ENCODE measurements at regions not wholly inside any gene's neighbourhood (a gene's known extent, or its start where the extent isn't known, plus 50 kb on each side); places are given as distances from the start of the nearest gene placed in this dataset.
"Not testable (repeated sequence)": the region's sequence is repeated elsewhere in the genome, so short reads cannot be mapped to it uniquely, and the experiment has no call there.

DNA sequence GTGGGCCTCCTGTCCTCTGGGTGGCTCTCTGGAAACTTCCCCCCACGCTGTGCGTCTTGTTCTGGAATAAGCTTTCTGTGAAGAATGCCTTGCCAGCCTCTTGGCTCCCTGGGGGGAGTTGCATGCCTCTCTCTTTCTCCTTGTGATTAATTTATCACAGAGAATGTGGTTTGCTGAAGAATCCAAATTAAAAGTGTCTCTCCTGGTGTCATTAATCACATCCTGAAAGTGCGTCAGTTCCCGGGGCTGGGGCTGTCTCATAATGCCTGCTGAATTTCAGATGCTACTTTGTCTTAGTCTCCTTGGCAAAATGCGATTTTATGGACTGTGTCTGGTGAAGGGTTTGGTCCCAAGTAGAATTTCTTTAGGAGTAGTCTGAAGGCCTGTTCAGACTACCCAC, 787.7 kb upstream of the TMEM132C start:
- DNase-seq, result no peak

DNA sequence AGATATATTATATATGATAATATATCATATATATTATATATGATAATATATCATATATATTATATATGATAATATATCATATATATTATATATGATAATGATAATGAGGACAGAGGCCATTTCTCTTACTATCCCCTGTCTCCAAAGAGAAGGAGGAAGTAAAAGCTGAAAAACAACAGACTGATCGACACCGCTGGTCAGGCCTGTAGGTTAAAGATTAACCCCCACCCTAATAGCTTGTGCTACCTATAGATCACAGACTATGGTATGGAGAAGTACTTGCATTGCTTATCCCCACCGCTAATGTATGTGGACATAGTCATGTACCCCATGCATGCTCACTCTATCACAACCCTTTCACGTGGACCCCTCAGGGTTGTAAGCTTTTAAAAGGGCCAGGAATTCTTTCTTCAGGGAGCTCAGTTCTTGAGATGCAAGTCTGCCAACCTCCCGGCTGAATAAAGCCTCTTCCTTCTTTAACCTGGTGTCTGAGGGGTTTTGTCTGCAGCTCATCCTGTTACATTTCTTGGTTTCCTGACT, 786.1 kb upstream of the TMEM132C start:
- no peak for DNase-seq

DNA sequence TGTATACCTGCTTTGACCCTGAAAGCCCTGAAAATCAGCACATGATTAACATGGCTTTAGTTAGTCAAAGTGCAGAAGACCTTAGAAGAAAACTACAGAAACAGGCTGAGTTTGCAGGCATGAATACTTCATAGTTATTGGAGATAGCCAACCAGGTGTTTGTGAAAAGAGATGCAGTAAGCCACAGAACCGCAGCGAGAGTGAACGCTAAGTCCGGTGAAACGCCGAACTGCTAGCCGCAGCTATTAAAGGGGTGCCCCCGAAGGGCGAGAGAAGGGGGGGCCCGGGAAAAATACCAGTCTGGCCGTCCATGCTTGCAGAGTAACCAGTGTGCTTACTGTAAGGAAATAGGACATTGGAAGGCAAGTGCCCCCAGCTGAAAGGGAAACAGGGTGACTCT, 784.0 kb upstream of the TMEM132C start:
- no peak for DNase-seq

DNA sequence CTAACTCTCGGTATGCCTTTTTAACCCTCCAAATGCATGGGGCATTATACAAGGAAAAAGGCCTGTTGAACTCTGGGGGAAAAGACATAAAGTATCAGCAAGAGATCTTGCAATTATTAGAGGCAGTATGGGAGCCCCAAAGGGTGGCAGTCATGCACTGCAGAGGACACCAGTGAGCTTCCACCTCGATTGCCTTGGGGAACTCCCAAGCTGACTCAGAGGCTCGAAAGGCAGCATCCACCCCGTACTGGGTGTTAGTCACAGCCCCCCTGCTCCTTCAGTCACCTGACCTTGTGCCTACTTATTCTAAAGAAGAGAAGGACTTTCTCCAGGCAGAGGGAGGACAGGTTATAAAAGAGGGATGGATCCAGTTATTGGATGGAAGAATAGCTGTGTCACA, 781.4 kb upstream of the TMEM132C start:
- DNase-seq, result no peak

DNA sequence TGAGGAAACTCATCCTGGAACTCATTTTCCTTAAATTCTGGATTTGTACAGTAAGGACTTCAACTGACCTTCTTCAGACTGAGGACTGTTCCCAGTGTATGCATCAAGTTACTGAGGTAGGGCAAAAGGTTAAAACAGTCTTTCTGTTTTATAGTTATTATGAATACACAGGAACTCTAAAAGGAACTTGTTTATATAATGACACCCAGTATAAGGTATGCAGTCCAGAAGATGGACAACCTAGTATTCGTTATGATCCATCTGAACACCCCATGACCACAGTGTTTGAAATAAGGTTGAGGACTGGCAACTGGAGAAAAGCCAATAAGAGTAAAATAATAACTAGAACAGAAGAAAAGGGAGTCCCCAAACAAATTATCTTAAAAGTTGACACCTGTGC, 779.9 kb upstream of the TMEM132C start:
- DNase-seq, result no peak

DNA sequence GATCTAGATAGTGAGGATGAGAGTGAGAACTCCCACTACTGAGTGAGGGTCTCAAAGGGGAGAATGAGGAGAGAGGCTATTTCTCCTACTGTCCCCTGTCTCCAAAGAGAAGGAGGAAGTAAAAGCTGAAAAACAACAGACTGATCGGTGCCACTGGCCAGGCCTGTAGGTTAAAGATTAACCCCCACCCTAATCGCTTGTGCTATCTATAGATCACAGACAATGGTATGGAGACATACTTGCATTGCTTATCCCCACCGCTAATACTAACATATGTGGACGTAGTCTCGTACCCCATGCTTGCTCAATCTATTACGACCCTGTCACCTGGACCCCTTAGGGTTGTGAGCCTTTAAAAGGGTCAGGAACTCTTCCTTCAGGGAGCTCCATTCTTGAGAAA, 777.9 kb upstream of the TMEM132C start:
- no peak for DNase-seq

DNA sequence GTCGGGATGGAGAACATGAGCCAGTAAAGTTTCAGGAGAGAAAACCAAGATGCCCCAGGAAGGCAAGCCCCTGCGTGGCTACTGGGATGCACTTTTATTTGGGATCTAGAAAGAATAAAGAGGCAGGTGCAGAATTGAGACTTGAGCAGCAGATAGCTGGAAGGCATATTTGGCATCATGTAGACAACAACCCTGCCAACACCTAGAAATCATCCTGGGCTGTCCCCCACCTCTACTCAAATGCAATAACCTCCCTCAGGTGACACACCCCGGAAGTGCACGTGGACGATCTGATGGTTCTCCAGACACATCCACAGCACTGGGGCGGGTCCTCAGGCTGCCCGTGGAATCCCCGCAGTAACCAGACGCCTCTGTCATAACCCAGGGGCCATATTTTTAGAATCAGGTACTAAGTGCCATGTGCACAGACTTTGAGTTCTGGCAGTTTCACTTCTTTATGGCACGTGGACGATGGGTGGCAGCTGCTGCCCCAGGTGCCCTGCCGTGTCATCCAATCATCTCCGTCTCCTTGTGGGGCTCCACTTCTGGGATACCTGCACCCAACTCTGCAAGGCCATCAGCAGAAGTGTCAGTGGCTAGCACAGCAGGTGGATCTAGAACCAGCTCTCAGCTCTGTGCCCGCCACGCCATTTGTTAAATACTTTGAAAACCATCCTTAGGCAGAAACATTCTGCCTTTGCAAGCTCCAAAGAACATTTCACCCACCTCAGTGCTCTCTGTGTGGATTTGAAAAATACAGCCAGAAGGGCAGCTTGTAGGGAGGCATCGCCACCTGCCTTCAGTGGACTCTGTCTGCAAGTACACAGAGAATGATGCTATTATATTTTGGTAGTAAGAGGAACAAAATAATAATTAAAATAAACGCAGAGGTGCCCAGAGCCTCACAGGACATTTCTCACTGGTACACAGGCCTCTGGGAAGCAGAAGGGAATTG, 771.7 kb upstream of the TMEM132C start:
- no peak for DNase-seq

DNA sequence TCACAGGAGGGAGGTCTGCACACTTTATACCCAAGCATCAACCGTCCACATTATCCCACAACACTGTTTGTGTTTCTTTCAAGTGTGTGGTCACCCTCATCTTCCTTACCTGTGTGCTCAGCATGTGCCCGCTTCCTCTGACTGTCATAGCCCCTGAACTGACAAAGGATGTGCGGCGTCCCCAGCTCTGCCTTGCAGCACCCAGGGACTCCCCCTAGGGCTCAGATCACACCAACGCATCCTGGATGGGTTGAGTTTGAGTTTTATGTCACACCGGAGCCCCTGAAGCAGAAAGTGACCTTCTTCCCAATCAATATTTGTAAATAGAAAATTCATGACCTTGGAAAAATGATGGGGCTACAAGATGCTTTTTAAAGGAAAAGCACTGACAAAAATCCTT, 770.7 kb upstream of the TMEM132C start:
- no peak for DNase-seq

DNA sequence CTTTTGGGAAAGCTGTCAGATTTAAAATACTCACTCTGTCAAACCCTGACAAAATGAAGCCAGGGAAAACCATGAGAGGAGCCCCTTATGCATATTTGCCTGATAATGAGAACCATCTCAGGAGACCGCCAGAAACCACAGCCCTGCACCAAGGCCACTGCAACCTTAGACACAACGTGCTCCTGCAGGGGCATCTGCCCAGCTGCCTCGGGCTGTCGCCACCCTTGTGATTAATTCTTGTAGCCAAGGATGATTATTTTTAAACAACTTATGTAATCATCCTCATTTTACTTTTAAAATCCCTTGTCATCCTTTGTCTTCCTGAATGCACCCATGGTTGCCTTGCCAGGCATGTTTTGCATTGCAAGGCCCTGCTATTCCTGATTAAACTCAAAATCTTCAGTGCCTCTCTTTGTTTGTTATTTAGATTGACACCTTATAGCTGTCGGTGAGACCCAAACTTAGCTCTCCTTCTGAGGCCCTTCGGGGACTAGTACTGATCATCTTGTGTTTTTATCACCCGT, 766.4 kb upstream of the TMEM132C start:
- no peak for DNase-seq

DNA sequence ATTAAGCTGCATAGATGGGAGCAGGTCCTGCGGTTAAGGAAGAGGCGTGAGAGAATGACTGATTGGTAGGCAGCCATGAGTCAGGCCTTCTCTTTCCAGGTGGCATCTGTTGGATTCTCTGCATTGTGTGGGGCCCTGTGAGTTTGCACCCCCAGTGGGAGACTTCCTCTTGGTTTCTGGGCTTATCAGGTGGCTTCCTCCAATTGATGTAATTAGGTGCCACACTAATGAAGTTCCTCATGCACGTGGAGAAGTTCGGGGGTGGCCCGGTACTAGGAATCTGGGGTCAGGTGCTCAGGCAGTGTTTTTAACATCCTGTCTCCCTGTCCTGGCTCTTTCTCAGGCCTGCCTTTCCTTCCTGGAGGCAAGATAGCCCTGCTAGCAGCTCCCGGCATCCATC, 765.1 kb upstream of the TMEM132C start:
- no peak for DNase-seq

DNA sequence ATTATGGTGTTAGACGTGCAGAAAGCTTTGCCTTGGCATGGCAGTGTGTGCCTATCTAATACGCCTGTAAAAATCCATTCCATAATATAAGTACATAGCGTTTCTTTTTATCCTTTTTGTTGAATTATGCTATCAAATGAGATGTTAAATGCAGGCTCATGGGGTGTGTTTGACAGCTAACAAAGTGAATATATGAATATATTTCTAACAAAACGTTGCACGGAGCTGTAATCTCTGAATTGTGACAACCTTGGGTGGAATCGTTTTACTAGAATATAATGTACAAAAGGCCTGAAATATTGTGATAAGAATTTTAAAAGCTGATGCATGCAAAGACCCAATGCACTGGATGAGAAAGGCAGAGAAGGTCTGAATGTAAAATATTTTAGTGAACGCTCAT, 763.7 kb upstream of the TMEM132C start:
- DNase-seq, result no peak

DNA sequence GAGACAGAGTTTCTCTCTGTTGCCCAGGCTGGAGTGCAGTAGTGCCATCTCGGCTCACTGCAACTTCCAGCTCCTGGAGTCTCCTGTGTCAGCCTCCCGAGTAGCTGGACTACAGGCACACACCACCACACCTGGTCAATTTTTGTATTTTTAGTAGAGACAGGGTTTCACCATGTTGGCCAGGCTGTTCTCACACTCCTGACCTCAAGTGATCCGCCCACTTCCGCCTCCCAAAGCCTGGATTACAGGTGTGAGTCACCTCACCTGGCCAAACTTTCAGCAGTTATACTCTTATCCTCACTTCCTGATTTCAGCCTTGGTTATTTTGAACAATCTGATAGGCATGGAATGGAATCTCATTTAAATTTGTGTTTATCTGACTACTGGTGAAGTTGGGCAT, 763.0 kb upstream of the TMEM132C start:
- not testable (repeated sequence) for DNase-seq

DNA sequence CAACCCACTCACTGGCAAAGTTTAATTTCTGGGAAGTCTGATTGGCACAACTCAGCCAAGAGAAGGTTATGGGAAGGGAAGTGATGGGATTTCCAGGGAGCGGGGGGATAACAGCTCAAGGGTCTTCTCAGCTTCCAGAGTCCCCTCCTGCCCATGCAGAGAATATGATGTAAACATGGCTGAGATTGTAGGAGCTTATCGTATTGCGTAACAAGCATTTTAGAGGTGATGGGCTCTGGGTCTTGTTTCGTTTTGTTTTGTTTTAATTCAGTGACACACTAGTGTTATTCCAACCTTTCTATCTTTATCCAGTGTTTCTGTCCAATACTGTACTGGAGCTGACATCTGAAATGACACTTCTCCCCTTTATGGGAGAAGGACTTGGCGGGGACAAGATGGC, 762.1 kb upstream of the TMEM132C start:
- DNase-seq, result no peak

DNA sequence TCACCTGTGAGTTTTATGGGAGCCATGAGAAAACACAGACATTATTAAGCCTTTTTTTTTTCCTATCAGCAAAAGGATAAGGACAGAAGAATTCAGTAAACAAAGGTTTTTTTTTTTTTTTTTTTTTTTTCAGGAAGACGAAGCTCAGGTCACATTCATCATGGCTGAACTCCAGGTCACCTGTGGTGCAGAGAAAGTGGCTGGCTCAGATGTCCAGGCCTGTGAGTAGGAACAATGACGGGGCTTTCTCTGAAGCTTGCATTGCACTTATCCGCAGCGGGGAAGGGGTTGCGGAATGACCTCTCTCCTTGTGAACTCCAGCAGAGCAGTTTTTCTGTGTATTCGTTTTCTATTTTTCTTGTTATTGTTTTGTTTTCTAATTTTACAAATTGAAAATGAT, 759.6 kb upstream of the TMEM132C start:
- no peak for DNase-seq

DNA sequence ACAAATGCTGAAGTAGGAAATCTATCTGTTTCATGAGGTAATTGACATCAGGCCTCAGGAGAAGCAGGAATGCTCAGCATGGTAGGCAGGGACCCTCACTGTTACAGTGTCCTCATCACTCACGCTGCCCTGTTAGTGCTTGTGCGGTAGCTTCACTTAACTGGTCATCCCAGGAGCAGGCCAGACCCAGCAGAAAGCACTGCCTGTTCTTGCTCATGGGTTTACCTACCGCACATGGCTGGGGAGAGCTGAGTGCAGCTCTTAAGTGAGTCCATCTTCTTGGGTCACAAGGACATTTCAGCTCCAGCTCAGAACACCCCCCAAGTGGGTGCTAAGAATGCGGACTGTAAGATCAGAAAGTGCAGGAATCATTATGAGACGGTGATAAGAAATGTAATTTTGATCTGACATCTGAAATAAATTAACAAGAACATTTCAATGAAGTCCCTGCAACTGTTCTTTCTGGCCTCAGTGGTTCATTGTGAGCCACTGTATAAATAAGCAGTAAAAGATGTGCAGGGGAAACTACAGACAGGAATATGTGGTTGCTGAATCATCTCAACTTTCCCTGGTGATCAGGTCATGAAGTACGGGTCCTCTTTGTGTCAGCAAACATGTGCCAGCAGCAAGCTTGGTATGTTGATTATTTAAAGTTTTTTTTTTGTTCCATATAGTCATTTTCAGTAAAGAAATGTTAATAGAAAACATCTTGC, 757.7 kb upstream of the TMEM132C start:
- no peak for DNase-seq

DNA sequence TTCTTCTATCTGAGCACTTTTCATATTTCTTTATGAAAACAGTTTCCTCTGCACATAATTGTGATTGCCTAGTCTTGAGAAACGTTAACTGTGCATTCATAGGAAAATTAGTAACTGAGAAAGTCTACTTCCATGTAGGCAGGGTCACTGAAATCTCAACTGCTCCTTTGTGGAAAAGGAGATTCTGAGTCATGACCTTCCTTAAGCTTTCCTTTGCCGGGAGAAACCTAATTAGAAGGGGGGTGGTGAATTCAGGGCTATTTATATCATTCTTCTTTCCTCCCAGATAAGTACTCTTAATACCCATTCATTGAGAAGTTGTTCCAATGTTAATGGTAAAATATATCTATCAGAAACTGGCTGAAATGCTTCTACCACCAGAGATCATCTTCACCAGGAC, 751.0 kb upstream of the TMEM132C start:
- DNase-seq, result no peak

DNA sequence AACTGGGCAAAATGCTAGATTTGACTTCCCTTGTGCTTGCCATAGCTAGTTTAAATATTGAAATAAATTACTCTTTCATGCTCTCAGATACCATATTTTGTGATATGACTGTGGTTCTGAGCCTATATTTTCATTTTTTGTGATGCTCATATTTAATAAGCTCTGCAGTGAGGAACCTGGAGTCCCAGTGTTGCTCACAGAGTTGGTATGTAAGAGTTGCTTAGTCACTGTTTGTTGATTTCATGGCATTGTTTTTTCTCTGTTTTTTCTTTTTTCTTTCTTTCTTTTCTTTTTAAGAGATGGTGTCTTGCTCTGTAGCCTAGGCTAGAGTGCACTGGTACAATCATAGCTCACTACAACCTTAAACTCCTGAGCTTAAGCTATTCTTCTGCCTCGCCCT, 750.5 kb upstream of the TMEM132C start:
- DNase-seq, result no peak

DNA sequence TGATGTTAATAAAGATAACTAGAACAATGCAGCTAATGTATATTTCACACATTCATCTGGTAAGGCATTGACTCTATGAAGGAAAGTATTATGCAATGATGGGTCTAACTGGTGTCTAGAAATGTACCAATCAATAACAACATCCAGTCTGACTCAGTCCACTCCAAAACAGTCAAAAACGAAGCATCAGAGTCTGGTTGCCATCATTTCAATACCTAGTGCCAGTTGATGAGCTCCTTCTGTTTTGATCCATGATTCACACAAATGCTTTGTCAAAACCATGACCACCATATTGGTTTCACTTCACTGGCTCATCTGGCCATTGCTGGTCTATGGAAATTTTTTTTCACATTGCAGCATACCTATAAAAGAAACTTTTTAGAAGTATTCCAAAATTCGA, 747.2 kb upstream of the TMEM132C start:
- DNase-seq, result no peak

DNA sequence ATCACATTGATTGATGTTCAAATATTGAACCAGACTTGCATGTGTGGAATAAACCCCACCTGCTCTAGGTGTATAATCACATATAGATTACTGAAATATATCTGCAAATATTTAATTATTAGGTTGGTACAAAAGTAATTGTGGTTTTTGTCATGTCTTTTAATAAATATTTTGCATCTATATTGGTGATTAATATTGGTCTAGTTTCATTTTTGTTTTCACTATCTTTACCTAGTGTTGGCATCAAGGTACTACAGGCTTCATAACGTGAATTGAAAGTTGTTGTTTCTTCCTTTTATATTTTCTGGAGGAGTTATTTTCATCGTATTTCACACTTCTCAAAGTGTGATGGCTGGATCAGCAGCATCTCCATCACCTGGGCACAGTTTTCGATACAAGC, 740.0 kb upstream of the TMEM132C start:
- no peak for DNase-seq

DNA sequence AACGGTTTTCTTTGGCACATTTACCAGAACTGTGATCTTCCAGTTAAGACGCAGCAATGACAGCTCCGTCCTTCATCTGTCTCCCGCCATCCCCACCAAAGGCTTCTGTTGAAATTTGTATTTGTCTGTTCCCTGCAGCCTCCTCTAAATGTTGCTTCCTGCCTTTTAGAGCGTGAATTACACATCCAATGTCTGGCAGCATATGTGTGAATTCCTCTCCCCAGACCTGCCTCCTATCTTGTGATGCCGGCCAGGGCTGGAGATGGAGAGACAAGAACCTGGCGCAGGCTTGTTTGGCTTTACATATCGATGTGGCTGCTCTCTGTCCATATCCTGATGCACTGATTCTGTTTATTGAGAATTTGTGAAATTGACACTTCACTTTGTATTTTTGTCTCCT, 738.4 kb upstream of the TMEM132C start:
- no peak for DNase-seq

DNA sequence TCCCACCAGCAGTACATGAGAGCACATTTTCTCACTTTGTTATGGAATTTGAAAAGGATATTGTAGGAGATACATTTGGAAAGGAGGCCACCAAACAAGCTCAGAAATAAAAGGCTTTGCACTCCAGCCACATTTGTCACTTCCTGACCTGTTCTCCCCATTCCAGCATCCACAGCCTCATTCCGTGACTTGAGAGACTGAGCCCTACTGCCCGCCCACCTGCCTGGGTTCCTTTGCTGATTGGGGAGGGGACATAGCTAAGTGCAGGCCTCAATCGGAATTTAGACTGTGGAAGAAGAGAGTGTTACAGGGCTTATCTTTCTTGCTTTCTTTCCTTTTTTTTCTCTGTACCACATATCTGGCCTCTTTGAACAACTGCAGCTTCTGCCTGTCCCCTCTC, 735.4 kb upstream of the TMEM132C start:
- no peak for DNase-seq

DNA sequence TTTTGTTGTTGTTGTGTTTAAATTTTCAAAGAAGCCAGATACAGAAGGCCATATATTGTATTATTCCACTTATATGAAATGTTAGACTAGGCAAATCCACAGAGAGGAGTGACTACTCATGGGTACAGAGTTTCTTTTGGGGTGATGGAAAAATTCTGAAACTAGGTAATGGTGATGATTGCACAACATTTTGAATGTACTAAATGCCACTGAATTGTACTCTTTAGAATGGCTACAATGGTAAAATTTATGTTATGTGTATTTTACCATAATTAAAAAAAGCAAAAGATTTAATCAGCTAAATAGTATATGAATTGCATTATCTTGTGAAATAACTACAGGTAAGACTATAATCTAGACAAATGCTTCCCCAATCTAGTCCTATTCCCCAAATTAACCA, 733.6 kb upstream of the TMEM132C start:
- no peak for DNase-seq

DNA sequence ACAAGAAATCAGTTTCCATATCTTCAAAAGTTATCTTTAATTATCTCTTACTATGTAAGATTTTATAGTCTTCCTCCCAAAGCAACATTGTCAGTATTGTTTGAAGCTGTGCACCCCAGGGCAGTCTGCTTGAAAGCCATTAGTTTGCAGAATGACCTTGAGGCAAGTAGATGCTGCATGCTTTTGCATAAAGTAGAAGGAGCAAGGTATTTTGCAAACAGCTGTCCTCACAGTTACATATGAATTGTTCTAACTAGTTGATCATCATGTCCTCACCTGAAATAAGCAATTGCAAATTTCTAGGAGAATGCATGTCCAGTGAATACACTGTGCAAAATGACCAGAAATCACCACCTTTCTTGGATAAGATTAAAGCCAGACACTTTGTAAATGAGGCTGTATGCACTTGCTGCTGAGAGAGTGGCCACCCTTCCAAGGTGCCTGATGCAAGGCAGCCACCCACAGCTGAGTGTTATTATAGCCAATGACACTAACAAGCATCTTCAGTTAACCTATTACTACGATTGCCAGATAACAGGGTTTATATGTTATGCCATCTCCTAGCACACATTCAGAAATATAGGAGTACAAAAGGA, 730.0 kb upstream of the TMEM132C start:
- DNase-seq, result no peak

DNA sequence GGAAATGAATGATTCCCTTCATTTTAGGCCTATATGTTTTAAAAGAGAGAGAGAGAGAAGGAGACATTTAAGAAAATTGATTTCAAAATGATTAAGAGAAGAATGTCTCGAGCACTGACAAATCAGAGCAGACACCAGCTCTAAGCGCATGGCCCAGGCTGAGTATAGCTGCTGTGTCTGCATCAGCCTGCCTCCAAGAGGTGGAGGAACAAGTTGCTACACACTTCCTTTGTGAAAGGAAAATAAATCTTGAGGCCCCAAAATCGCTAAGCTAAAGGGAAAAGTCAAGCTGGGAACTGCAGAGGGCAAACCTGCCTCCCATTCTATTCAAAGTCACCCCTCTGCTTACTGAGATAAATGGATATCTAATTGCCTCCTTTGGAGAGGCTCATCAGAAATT, 728.7 kb upstream of the TMEM132C start:
- no peak for DNase-seq
